PC-9 (cell line): ENCODE measurements at regions not wholly inside any gene's neighbourhood (a gene's known extent, or its start where the extent isn't known, plus 50 kb on each side); places are given as distances from the start of the nearest gene placed in this dataset.

Source experiments
- BruUV-seq: library from RNA; stranded (reverse); fragments of 400-500 nt; replicated peaks from 2 replicates; lab custom pipeline; 2021; lab: Mats Ljungman, UMichigan
- CTCF ChIA-PET: fragments of 300-600 bp; sonication (Branson Sonifier 250); formaldehyde crosslinking; loops from one replicate; lab custom pipeline; 2022; ENCODE audit warnings: antibody characterized with exemption; lab: Charles Lee
- POLR2A ChIA-PET: fragments of 300-600 bp; sonication (Branson Sonifier 250); formaldehyde crosslinking; loops from one replicate; lab custom pipeline; 2022; ENCODE audit warnings: antibody characterized with exemption; ENCODE audit not compliant: unreplicated experiment; lab: Charles Lee
- DNase-seq, 2 experiments: peaks; one replicate each; pipeline versions ENCODE4 v3.0.0 to v3.0.0-alpha.2; 2015 to 2022; ENCODE audit warnings: mixed read lengths in 1 of 2
- H2AFZ ChIP-seq: fragments of 200-600 bp; sonication (generic); 2 replicates; pipeline ENCODE4 v1.8.1; 2017; ENCODE audit warnings: antibody characterized with exemption
- H3F3A ChIP-seq: fragments of 200-600 bp; sonication (generic); 2 replicates; pipeline ENCODE4 v1.8.1; 2017; ENCODE audit warnings: antibody characterized with exemption, mild to moderate bottlenecking, low read depth; ENCODE audit not compliant: insufficient read depth
- H3K27ac ChIP-seq: fragments of 200-600 bp; sonication (generic); 2 replicates; pipeline ENCODE4 v1.6.1; 2016; ENCODE audit warnings: mixed run types
- H3K27me3 ChIP-seq: fragments of 200-600 bp; sonication (generic); 2 replicates; pipeline ENCODE4 v1.6.1; 2016; ENCODE audit warnings: low read depth, mixed run types; ENCODE audit not compliant: insufficient read depth
- H3K36me3 ChIP-seq: fragments of 200-600 bp; sonication (generic); 2 replicates; pipeline ENCODE4 v1.6.1; 2016; ENCODE audit warnings: low read depth, mixed run types
- H3K4me1 ChIP-seq: fragments of 200-600 bp; sonication (generic); replicated peaks from 2 replicates; pipeline ENCODE4 v1.6.1; 2016; ENCODE audit warnings: mixed run types; ENCODE audit not compliant: insufficient read depth
- H3K4me2 ChIP-seq: fragments of 200-600 bp; sonication (generic); 2 replicates; pipeline ENCODE4 v1.6.1; 2017; ENCODE audit warnings: mixed run types
- H3K4me3 ChIP-seq: fragments of 200-600 bp; sonication (generic); 2 replicates; pipeline ENCODE4 v1.6.1; 2016; ENCODE audit warnings: mixed run types
- H3K79me2 ChIP-seq: fragments of 200-600 bp; sonication (generic); 2 replicates; pipeline ENCODE4 v1.6.1; 2017; ENCODE audit warnings: low read depth, mixed run types
- H3K9me2 ChIP-seq: fragments of 200-600 bp; sonication (generic); 2 replicates; pipeline ENCODE4 v1.8.1; 2017; ENCODE audit warnings: mild to moderate bottlenecking; ENCODE audit not compliant: insufficient read depth
- H3K9me3 ChIP-seq: fragments of 200-600 bp; sonication (generic); 2 replicates; pipeline ENCODE4 v1.8.1; 2016; ENCODE audit warnings: low read depth; ENCODE audit not compliant: insufficient read depth
- H4K20me1 ChIP-seq: fragments of 200-600 bp; sonication (generic); 2 replicates; pipeline ENCODE4 v1.8.1; 2017; ENCODE audit not compliant: insufficient read depth
- EZH2 ChIP-seq: fragments of 200-600 bp; sonication (generic); IDR thresholded peaks from 2 replicates; pipeline ENCODE4 v1.8.0; 2017; ENCODE audit warnings: antibody characterized with exemption, low read depth
- intact Hi-C: fragments of 100-400 bp; cut with micrococcal nuclease; formaldehyde crosslinking; loops from one replicate; pipeline ENCODE4 v1.10.0; 2022; ENCODE audit not compliant: unreplicated experiment
- TF ChIP-seq, protein P1 (sequence below): fragments of 200-600 bp; sonication (generic); conservative IDR thresholded peaks from 2 replicates; pipeline ENCODE4 v1.6.1; 2017; ENCODE audit warnings: mixed run types, antibody characterized with exemption, mild to moderate bottlenecking, moderate library complexity

DNA sequence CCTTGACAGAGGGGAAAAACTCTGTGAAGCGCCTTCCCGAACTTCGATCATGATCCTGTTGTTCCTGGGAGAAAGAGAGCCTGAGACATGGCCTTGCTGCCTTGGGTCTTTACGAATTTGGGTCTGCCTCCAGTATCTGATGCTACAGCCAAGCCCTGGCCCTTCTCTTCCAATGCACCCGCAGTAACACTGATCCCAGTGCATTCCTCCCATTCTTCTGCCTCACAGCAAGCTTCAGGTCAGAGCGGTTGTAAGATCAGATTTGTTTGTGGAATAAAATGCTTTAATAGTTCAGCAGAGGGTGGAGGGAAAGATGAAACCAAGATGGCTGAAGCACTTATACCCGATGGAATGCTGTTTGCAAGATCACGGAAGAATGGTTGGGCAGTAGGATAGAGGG lies 196.7 kb upstream of the SIX2 start:
- no peak for TF ChIP-seq EZH2
- TF ChIP-seq, protein P1, sequence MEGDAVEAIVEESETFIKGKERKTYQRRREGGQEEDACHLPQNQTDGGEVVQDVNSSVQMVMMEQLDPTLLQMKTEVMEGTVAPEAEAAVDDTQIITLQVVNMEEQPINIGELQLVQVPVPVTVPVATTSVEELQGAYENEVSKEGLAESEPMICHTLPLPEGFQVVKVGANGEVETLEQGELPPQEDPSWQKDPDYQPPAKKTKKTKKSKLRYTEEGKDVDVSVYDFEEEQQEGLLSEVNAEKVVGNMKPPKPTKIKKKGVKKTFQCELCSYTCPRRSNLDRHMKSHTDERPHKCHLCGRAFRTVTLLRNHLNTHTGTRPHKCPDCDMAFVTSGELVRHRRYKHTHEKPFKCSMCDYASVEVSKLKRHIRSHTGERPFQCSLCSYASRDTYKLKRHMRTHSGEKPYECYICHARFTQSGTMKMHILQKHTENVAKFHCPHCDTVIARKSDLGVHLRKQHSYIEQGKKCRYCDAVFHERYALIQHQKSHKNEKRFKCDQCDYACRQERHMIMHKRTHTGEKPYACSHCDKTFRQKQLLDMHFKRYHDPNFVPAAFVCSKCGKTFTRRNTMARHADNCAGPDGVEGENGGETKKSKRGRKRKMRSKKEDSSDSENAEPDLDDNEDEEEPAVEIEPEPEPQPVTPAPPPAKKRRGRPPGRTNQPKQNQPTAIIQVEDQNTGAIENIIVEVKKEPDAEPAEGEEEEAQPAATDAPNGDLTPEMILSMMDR: no peak
- POLR2A ChIA-PET: no interaction called here
- Histone ChIP-seq H3K79me2 (no peaks in the 10 kb centered on the region), H3K9me2 (no peaks in the 10 kb centered on the region), H3K4me2 (no peak overlapping the region), H3F3A (no peaks in the 10 kb centered on the region; the same call in 1 of the 2 replicates), H3K4me1 (peaks cover 7% of the 10 kb centered on the region), H2AFZ (no peak overlapping the region), H4K20me1 (no peaks in the 10 kb centered on the region), H3K9me3 (0 out of 2 replicates have a peak, but pooled peaks cover 9% of the 10 kb centered on the region), H3K27ac (no peak overlapping the region), H3K27me3 (no peaks in the 10 kb centered on the region), H3K4me3 (no peak overlapping the region), H3K36me3 (no peaks in the 10 kb centered on the region)
- no TSS peak for BruUV-seq
- DNase-seq: no peak
- intact Hi-C loops: no loop called here
- CTCF ChIA-PET: no interaction called here

DNA sequence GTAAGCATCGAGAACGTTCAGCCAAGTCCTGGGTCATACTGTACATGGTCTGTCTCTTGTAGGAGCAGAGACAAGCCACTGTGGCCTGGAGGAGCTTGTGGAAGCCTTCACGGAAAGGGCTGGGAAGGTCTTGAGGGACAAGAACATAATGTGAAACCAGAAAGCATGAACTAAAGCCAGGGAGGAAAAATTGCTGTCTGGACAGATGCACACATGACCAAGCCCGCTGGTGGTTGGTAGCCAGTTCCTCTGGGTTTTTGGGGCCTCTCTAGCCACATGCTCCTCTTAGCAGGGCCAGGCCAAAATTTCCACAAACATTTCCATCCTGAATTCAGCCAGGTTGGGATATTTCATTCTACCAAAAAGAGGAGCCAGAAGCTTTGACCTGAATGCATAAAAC lies 196.2 kb upstream of the SIX2 start:
- Histone ChIP-seq H3K79me2 (no peaks in the 10 kb centered on the region), H3K36me3 (no peaks in the 10 kb centered on the region), H3F3A (no peaks in the 10 kb centered on the region; the same call in 1 of the 2 replicates), H3K9me2 (no peaks in the 10 kb centered on the region), H4K20me1 (no peaks in the 10 kb centered on the region), H2AFZ (no peak overlapping the region), H3K27me3 (no peaks in the 10 kb centered on the region), H3K4me1 (peaks cover 3% of the 10 kb centered on the region; the same call in 1 of the 2 replicates), H3K27ac (no peak overlapping the region), H3K4me3 (no peak overlapping the region), H3K9me3 (0 out of 2 replicates have a peak, but pooled peaks cover 9% of the 10 kb centered on the region), H3K4me2 (no peak overlapping the region)
- no peak for DNase-seq
- no peak for TF ChIP-seq EZH2
- TF ChIP-seq, protein P1: no peak
- ChIA-PET POLR2A (no interaction called here), CTCF (no interaction called here)
- intact Hi-C loops: no loop called here
- BruUV-seq: no TSS peak

DNA sequence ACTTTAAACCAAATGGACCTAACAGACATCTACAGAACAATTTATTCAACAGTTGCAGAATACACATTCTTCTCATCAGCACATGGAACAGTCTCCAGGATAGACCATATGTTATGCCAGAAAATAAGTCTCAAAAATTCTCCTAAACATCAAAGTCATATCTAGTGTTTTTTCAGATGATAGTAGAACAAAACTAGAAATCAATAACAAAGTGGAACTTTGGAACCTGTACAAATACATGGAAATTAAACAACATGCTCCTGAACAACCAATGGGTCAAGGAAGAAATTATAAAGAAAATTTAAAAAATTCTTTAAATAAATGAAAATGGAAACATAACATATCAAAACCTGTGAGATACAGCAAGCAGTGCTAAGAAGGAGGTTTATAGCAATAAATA lies 194.1 kb upstream of the SIX2 start:
- H4K20me1 ChIP-seq: no peaks in the 10 kb centered on the region
- no peaks in the 10 kb centered on the region for H3K4me1 ChIP-seq
- no peak overlapping the region for H3K4me2 ChIP-seq
- H2AFZ ChIP-seq: no peak overlapping the region
- H3F3A ChIP-seq: no peaks in the 10 kb centered on the region
- TF ChIP-seq, protein P1: no peak
- TF ChIP-seq EZH2: no peak
- H3K27me3 ChIP-seq: no peaks in the 10 kb centered on the region
- ChIA-PET CTCF (no interaction called here), POLR2A (no interaction called here)
- DNase-seq: no peak
- intact Hi-C loops: no loop called here
- no peak overlapping the region for H3K4me3 ChIP-seq
- BruUV-seq: no TSS peak
- H3K9me3 ChIP-seq: 0 out of 2 replicates have a peak, but pooled peaks cover 9% of the 10 kb centered on the region
- no peaks in the 10 kb centered on the region for H3K79me2 ChIP-seq
- H3K36me3 ChIP-seq: no peaks in the 10 kb centered on the region
- H3K9me2 ChIP-seq: no peaks in the 10 kb centered on the region
- no peak overlapping the region for H3K27ac ChIP-seq
